ENCODE measurements at regions not wholly inside any gene's neighbourhood (a gene's known extent, or its start where the extent isn't known, plus 50 kb on each side); places are given as distances from the start of the nearest gene placed in this dataset.

DNA sequence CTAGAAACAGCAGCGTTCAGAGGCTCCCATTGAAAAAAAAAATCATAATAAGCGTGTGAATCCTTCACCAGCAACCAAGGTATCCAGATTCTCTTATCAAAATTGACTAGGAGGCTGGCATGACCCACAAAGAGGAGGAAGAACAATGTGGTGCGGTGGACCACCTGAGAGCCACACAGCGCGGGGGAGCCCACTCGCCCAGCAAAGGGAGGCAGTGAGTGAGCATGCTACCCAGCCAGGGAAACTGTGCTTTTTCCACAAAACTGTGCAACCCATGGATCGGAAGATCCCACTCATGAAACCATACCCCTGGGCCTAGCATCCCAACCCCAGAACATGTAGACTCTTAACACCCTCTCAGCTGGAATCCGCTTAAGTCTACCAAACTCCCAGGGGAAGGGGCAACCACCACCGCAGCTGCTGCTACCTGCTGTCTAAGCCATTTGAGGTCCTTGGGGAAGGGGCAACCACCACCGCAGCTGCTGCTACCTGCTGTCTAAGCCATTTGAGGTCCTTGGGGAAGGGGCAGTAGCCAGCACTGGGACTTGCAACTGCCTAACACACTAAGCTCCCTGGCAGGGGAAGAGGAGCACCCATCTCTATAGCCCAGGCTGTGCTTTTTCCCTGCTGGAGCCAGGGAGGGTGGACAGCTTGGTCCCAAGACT lies 102.8 kb upstream of the CLDN18 start:
- Histone ChIP-seq H3K4ac (ENCODE audit: low read length) (no peak overlapping the region), H3K27me3 (ENCODE audit: control insufficient read depth in 3 of 3, insufficient read depth in 3 of 3, low read depth in 1 of 3, low read length in 3 of 3) (no peaks in the 10 kb centered on the region), H2BK5ac (ENCODE audit: low read length) (no peak overlapping the region), H4K91ac (ENCODE audit: low read depth, low read length, poor library complexity) (no peak overlapping the region), H3K4me1 (ENCODE audit: control insufficient read depth in 2 of 2, insufficient read depth in 1 of 2, low read depth in 1 of 2, low read length in 2 of 2) (no peaks in the 10 kb centered on the region), H2AK5ac (ENCODE audit: low read depth, low read length) (no peak overlapping the region), H3K4me3 (ENCODE audit: low read length in 2 of 2) (peak overlapping the region in 1 of 2 donors; percentile 28), H3K4me2 (ENCODE audit: insufficient read depth, low read length, poor library complexity, severe bottlenecking) (no peak overlapping the region), H2BK12ac (ENCODE audit: low read length) (peak overlapping the region; percentile 41), H3K27ac (replicated peaks; ENCODE audit: low read length) (no peak overlapping the region), H3K14ac (ENCODE audit: low read length) (no peak overlapping the region), H3K18ac (ENCODE audit: low read length) (no peak overlapping the region), H3K23ac (ENCODE audit: low read depth, low read length, poor library complexity) (no peak overlapping the region), H2BK15ac (ENCODE audit: low read length) (no peak overlapping the region), H3K9me3 (replicated peaks in 1 of 2; ENCODE audit: control insufficient read depth in 2 of 2, insufficient read depth in 1 of 2, low read depth in 1 of 2, low read length in 2 of 2) (no peaks in the 10 kb centered on the region), H3K79me1 (ENCODE audit: low read depth, low read length) (no peaks in the 10 kb centered on the region), H3K36me3 (replicated peaks in 1 of 2; ENCODE audit: control insufficient read depth in 2 of 2, insufficient read depth in 2 of 2, low read length in 2 of 2) (no peaks in the 10 kb centered on the region), H2BK120ac (ENCODE audit: low read depth, low read length) (no peak overlapping the region), H2AFZ (ENCODE audit: low read length) (no peak overlapping the region), H4K8ac (ENCODE audit: low read depth, low read length) (no peak overlapping the region), H3K9ac (ENCODE audit: low read depth, low read length, poor library complexity) (no peak overlapping the region)
- no peak for DNase-seq (ENCODE audit: low spot score)
- WGBS, 2 donors (ENCODE audit: extremely low coverage in 2 of 2, insufficient read length in 2 of 2, insufficient replicate concordance in 1 of 2), result no CpG with 5 or more reads among the region's 10 CpGs

DNA sequence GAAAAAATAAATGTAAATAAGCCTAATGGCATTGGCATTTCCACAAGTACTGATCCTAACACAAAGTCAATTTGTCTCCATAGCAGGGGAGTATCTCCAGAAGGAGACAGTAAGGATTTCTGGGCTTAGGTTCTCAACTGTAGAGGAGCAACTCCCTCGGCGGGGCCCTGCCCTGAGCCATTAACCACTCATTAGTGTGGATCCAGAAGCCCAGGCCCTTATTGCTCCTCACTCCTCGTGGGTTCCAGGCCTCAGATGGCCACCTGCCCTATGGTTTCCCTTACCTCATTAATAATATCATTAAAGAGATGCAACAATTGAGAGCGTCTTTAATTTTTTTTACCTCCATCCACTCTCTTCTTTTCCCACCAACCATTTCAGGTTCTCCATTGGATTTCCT lies 85.3 kb upstream of the CLDN18 start:
- no peak overlapping the region for H3K23ac ChIP-seq (ENCODE audit: low read depth, low read length, poor library complexity)
- no peak overlapping the region for H3K14ac ChIP-seq (ENCODE audit: low read length)
- no peak overlapping the region for H2BK120ac ChIP-seq (ENCODE audit: low read depth, low read length)
- H3K27ac ChIP-seq (replicated peaks; ENCODE audit: low read length), result no peak overlapping the region
- H2AK5ac ChIP-seq (ENCODE audit: low read depth, low read length), result no peak overlapping the region
- DNase-seq (ENCODE audit: low spot score), result no peak
- H3K9me3 ChIP-seq (replicated peaks in 1 of 2; ENCODE audit: control insufficient read depth in 2 of 2, insufficient read depth in 1 of 2, low read depth in 1 of 2, low read length in 2 of 2), result no peaks in the 10 kb centered on the region
- no peak overlapping the region for H2AFZ ChIP-seq (ENCODE audit: low read length)
- H4K91ac ChIP-seq (ENCODE audit: low read depth, low read length, poor library complexity), result no peak overlapping the region
- H3K4ac ChIP-seq (ENCODE audit: low read length), result no peak overlapping the region
- H4K8ac ChIP-seq (ENCODE audit: low read depth, low read length), result no peak overlapping the region
- H3K18ac ChIP-seq (ENCODE audit: low read length), result no peak overlapping the region
- H3K79me1 ChIP-seq (ENCODE audit: low read depth, low read length), result no peaks in the 10 kb centered on the region
- peaks cover 0 to 3% (median 0%) of the 10 kb centered on the region in 3 experiments for H3K27me3 ChIP-seq (ENCODE audit: control insufficient read depth in 3 of 3, insufficient read depth in 3 of 3, low read depth in 1 of 3, low read length in 3 of 3)
- H3K4me3 ChIP-seq (ENCODE audit: low read length in 2 of 2), result no peak overlapping the region
- no peak overlapping the region for H2BK15ac ChIP-seq (ENCODE audit: low read length)
- no CpG with 5 or more reads among the region's 4 CpGs for WGBS, 2 donors (ENCODE audit: extremely low coverage in 2 of 2, insufficient read length in 2 of 2, insufficient replicate concordance in 1 of 2)
- no peak overlapping the region for H2BK5ac ChIP-seq (ENCODE audit: low read length)
- no peak overlapping the region for H3K9ac ChIP-seq (ENCODE audit: low read depth, low read length, poor library complexity)
- H3K36me3 ChIP-seq (replicated peaks in 1 of 2; ENCODE audit: control insufficient read depth in 2 of 2, insufficient read depth in 2 of 2, low read length in 2 of 2), result no peaks in the 10 kb centered on the region
- H2BK12ac ChIP-seq (ENCODE audit: low read length), result no peak overlapping the region
- no peak overlapping the region for H3K4me2 ChIP-seq (ENCODE audit: insufficient read depth, low read length, poor library complexity, severe bottlenecking)
- H3K4me1 ChIP-seq (ENCODE audit: control insufficient read depth in 2 of 2, insufficient read depth in 1 of 2, low read depth in 1 of 2, low read length in 2 of 2), result peaks cover 0 to 4% of the 10 kb centered on the region in 2 donors

DNA sequence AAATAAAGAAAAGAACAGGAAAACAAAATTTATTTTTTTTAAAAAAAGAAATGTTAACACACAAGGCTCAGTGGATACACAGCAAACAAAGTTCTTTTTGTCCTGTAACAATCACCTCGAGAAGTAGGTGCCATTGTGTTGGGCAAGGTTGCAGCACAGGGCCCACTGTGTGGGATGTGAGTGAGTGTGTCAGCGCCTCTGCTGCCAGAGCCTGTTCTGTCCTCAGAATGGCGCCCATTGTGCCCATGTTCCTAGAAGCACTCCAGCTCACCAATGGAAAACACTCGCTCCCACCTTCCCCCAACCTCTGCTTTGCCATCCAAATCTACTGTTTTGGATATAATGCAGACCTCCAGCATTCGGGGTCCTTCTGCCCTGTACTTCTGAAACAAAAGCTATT lies 84.9 kb upstream of the CLDN18 start:
- Histone ChIP-seq H2BK5ac (ENCODE audit: low read length) (no peak overlapping the region), H3K27me3 (ENCODE audit: control insufficient read depth in 3 of 3, insufficient read depth in 3 of 3, low read depth in 1 of 3, low read length in 3 of 3) (peaks cover 0 to 3% (median 0%) of the 10 kb centered on the region in 3 experiments)

DNA sequence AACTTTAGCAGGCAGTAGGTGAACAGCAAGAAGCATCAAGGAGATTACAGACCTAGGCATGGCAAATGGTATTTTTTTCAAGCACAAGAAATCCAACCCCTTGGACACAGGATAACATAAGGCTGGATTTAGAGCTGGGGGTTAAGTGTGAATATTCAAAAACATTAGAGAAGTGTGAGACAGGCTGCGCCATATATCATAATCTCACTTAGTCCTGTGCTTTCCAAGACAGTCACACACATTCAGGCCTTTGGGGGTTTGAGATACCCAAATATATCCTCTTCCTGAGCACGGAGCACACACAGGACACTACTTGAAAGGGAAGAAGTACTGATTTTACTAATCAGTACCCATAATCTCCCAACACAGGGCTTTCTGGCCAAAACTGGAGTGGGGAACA lies 83.0 kb upstream of the CLDN18 start:
- H3K9me3 ChIP-seq (replicated peaks in 1 of 2; ENCODE audit: control insufficient read depth in 2 of 2, insufficient read depth in 1 of 2, low read depth in 1 of 2, low read length in 2 of 2), result no peaks in the 10 kb centered on the region
- H3K4me1 ChIP-seq (ENCODE audit: control insufficient read depth in 2 of 2, insufficient read depth in 1 of 2, low read depth in 1 of 2, low read length in 2 of 2), result peaks cover 0 to 4% of the 10 kb centered on the region in 2 donors
- H3K4me3 ChIP-seq (ENCODE audit: low read length in 2 of 2), result no peak overlapping the region
- DNase-seq (ENCODE audit: low spot score), result no peak
- H3K18ac ChIP-seq (ENCODE audit: low read length), result no peak overlapping the region
- no peak overlapping the region for H3K27ac ChIP-seq (replicated peaks; ENCODE audit: low read length)
- no peak overlapping the region for H2BK15ac ChIP-seq (ENCODE audit: low read length)
- no peaks in the 10 kb centered on the region for H3K36me3 ChIP-seq (replicated peaks in 1 of 2; ENCODE audit: control insufficient read depth in 2 of 2, insufficient read depth in 2 of 2, low read length in 2 of 2)
- H4K91ac ChIP-seq (ENCODE audit: low read depth, low read length, poor library complexity), result no peak overlapping the region
- no peak overlapping the region for H3K4me2 ChIP-seq (ENCODE audit: insufficient read depth, low read length, poor library complexity, severe bottlenecking)
- H4K8ac ChIP-seq (ENCODE audit: low read depth, low read length), result no peak overlapping the region
- no peak overlapping the region for H3K14ac ChIP-seq (ENCODE audit: low read length)
- no peak overlapping the region for H3K4ac ChIP-seq (ENCODE audit: low read length)
- no peak overlapping the region for H2BK120ac ChIP-seq (ENCODE audit: low read depth, low read length)
- H2AK5ac ChIP-seq (ENCODE audit: low read depth, low read length), result no peak overlapping the region
- WGBS, 2 donors (ENCODE audit: extremely low coverage in 2 of 2, insufficient read length in 2 of 2, insufficient replicate concordance in 1 of 2), result no CpG with 5 or more reads among the region's 2 CpGs
- H2BK5ac ChIP-seq (ENCODE audit: low read length), result no peak overlapping the region
- H2BK12ac ChIP-seq (ENCODE audit: low read length), result no peak overlapping the region
- no peak overlapping the region for H3K23ac ChIP-seq (ENCODE audit: low read depth, low read length, poor library complexity)
- no peak overlapping the region for H3K9ac ChIP-seq (ENCODE audit: low read depth, low read length, poor library complexity)
- H3K79me1 ChIP-seq (ENCODE audit: low read depth, low read length), result no peaks in the 10 kb centered on the region
- no peak overlapping the region for H2AFZ ChIP-seq (ENCODE audit: low read length)
- peaks cover 0 to 3% (median 0%) of the 10 kb centered on the region in 3 experiments for H3K27me3 ChIP-seq (ENCODE audit: control insufficient read depth in 3 of 3, insufficient read depth in 3 of 3, low read depth in 1 of 3, low read length in 3 of 3)

More for the DNA sequence above, 84.9 kb upstream of the CLDN18 start:
- H3K4ac ChIP-seq (ENCODE audit: low read length), result no peak overlapping the region
- no peak overlapping the region for H3K27ac ChIP-seq (replicated peaks; ENCODE audit: low read length)
- H3K9me3 ChIP-seq (replicated peaks in 1 of 2; ENCODE audit: control insufficient read depth in 2 of 2, insufficient read depth in 1 of 2, low read depth in 1 of 2, low read length in 2 of 2), result no peaks in the 10 kb centered on the region
- H4K91ac ChIP-seq (ENCODE audit: low read depth, low read length, poor library complexity), result no peak overlapping the region
- no peak overlapping the region for H3K4me3 ChIP-seq (ENCODE audit: low read length in 2 of 2)
- no peak overlapping the region for H4K8ac ChIP-seq (ENCODE audit: low read depth, low read length)
- no peak overlapping the region for H2BK12ac ChIP-seq (ENCODE audit: low read length)
- peaks cover 0 to 4% of the 10 kb centered on the region in 2 donors for H3K4me1 ChIP-seq (ENCODE audit: control insufficient read depth in 2 of 2, insufficient read depth in 1 of 2, low read depth in 1 of 2, low read length in 2 of 2)
- H3K18ac ChIP-seq (ENCODE audit: low read length), result peak overlapping the region; percentile 19
- H2AFZ ChIP-seq (ENCODE audit: low read length), result no peak overlapping the region
- no peaks in the 10 kb centered on the region for H3K79me1 ChIP-seq (ENCODE audit: low read depth, low read length)
- no CpG with 5 or more reads among the region's 5 CpGs for WGBS, 2 donors (ENCODE audit: extremely low coverage in 2 of 2, insufficient read length in 2 of 2, insufficient replicate concordance in 1 of 2)
- H3K14ac ChIP-seq (ENCODE audit: low read length), result no peak overlapping the region
- H3K36me3 ChIP-seq (replicated peaks in 1 of 2; ENCODE audit: control insufficient read depth in 2 of 2, insufficient read depth in 2 of 2, low read length in 2 of 2), result no peaks in the 10 kb centered on the region
- no peak overlapping the region for H2BK15ac ChIP-seq (ENCODE audit: low read length)
- no peak overlapping the region for H2BK120ac ChIP-seq (ENCODE audit: low read depth, low read length)
- H2AK5ac ChIP-seq (ENCODE audit: low read depth, low read length), result no peak overlapping the region
- no peak overlapping the region for H3K4me2 ChIP-seq (ENCODE audit: insufficient read depth, low read length, poor library complexity, severe bottlenecking)
- no peak for DNase-seq (ENCODE audit: low spot score)
- H3K23ac ChIP-seq (ENCODE audit: low read depth, low read length, poor library complexity), result no peak overlapping the region
- H3K9ac ChIP-seq (ENCODE audit: low read depth, low read length, poor library complexity), result no peak overlapping the region

Measured in neuronal stem cell (in vitro differentiated cells).